DND-41 (cell line): ENCODE measurements at regions not wholly inside any gene's neighbourhood (a gene's known extent, or its start where the extent isn't known, plus 50 kb on each side); places are given as distances from the start of the nearest gene placed in this dataset.

Experiments used
- ATAC-seq: fragments of 200-7000 bp; cut with Tn5 transposase; 3 replicates; pipeline ENCODE4 v1.9.1; 2021; ENCODE audit warnings: low read depth; ENCODE audit not compliant: insufficient read depth
- DNase-seq: peaks from one replicate; pipeline ENCODE4 v3.0.0-alpha.2; 2020
- H2AFZ ChIP-seq: 2 replicates; pipeline ENCODE4 v1.6.0; 2012; ENCODE audit warnings: low read depth, low read length
- H3K27ac ChIP-seq: 2 replicates; pipeline ENCODE4 v1.5.1; 2012; ENCODE audit warnings: low read length, inconsistent platforms
- H3K27me3 ChIP-seq: fragments of 200-600 bp; sonication (generic); 2 replicates; pipeline ENCODE4 v1.6.0; 2012; ENCODE audit warnings: low read length, mild to moderate bottlenecking, inconsistent platforms; ENCODE audit not compliant: insufficient read depth, poor library complexity
- H3K36me3 ChIP-seq: 2 replicates; pipeline ENCODE4 v1.5.1; 2012; ENCODE audit warnings: low read length, inconsistent platforms; ENCODE audit not compliant: insufficient read depth
- H3K4me1 ChIP-seq: 2 replicates; pipeline ENCODE4 v1.5.1; 2012; ENCODE audit warnings: mild to moderate bottlenecking, low read length; ENCODE audit not compliant: insufficient read depth
- H3K4me2 ChIP-seq: 2 replicates; pipeline ENCODE4 v1.6.0; 2012; ENCODE audit warnings: mild to moderate bottlenecking, moderate library complexity, low read length, inconsistent platforms; ENCODE audit not compliant: insufficient read depth
- H3K4me3 ChIP-seq, 2 experiments: fragments of 200-600 bp in 1 of 2; shearing (Covaris generic) in 1 of 2; 2 replicates each; pipeline ENCODE4 v1.5.1; 2012 to 2016; ENCODE audit warnings: inconsistent platforms in 2 of 2, low read length in 2 of 2, mild to moderate bottlenecking in 2 of 2, low read depth in 1 of 2, moderate library complexity in 1 of 2
- H3K79me2 ChIP-seq: 2 replicates; pipeline ENCODE4 v1.6.0; 2012; ENCODE audit warnings: low read length, inconsistent platforms; ENCODE audit not compliant: insufficient read depth
- H3K9ac ChIP-seq: 2 replicates; pipeline ENCODE4 v1.6.0; 2012; ENCODE audit warnings: low read depth, mild to moderate bottlenecking, inconsistent platforms, low read length, moderate library complexity
- H3K9me3 ChIP-seq: 2 replicates; pipeline ENCODE4 v1.5.1; 2012; ENCODE audit warnings: low read length, moderate library complexity, mild to moderate bottlenecking, inconsistent platforms; ENCODE audit not compliant: insufficient read depth, severe bottlenecking
- H4K20me1 ChIP-seq: 2 replicates; pipeline ENCODE4 v1.6.0; 2012; ENCODE audit warnings: low read length; ENCODE audit not compliant: insufficient read depth
- EZH2 ChIP-seq: IDR thresholded peaks from 3 replicates; pipeline ENCODE4 v1.6.1; 2012; ENCODE audit warnings: borderline replicate concordance, low read depth, mild to moderate bottlenecking, moderate library complexity, low read length, inconsistent platforms; ENCODE audit not compliant: severe bottlenecking
- TF ChIP-seq, protein P1 (sequence below): IDR thresholded peaks from 2 replicates; pipeline ENCODE4 v1.5.1; 2012; ENCODE audit warnings: borderline replicate concordance, low read length, moderate library complexity, mild to moderate bottlenecking; ENCODE audit not compliant: poor library complexity, severe bottlenecking; ENCODE audit errors: extremely low read depth

DNA sequence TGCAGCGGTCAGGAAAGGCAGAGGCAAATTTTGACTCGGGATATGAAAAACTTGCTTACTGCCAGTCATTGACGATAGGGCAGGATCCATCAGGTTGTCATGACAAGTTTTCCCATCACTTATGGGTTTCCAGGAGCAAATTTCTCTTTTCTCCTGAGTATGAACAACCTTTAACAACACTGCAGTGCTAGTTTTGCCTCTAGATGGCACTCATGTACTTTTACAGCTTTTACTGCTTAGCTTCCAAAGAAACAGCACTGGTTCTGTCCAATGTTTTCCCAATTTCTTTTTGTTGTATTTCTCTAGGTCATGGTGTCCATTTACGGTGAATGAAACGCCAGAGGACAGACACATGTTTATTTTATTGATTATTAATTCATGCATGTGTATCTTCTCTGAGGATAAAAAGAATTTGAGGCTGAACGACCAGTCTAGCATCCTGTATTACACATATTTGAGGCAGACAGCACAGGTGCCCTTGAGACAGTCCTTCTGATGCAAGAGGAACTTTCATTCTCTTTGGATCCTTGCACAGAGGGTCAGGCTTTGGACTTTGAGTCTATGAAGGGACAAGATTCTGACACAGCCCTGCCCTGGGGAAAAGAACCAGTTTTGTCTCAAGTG is 112.3 kb upstream of the TRABD2B start:
- no peak overlapping the region for H3K4me2 ChIP-seq
- H3K79me2 ChIP-seq, result no peaks in the 10 kb centered on the region
- H3K9ac ChIP-seq, result no peak overlapping the region
- H3K36me3 ChIP-seq, result no peaks in the 10 kb centered on the region
- DNase-seq, result peak; percentile 10
- H3K27me3 ChIP-seq, result no peaks in the 10 kb centered on the region
- H3K9me3 ChIP-seq, result no peaks in the 10 kb centered on the region
- no peaks in the 10 kb centered on the region for H3K4me1 ChIP-seq
- ATAC-seq, result no peak; the same call in 2 of the 3 replicates
- TF ChIP-seq EZH2, result no peak
- TF ChIP-seq, protein P1, sequence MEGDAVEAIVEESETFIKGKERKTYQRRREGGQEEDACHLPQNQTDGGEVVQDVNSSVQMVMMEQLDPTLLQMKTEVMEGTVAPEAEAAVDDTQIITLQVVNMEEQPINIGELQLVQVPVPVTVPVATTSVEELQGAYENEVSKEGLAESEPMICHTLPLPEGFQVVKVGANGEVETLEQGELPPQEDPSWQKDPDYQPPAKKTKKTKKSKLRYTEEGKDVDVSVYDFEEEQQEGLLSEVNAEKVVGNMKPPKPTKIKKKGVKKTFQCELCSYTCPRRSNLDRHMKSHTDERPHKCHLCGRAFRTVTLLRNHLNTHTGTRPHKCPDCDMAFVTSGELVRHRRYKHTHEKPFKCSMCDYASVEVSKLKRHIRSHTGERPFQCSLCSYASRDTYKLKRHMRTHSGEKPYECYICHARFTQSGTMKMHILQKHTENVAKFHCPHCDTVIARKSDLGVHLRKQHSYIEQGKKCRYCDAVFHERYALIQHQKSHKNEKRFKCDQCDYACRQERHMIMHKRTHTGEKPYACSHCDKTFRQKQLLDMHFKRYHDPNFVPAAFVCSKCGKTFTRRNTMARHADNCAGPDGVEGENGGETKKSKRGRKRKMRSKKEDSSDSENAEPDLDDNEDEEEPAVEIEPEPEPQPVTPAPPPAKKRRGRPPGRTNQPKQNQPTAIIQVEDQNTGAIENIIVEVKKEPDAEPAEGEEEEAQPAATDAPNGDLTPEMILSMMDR, result peak; percentile 85
- no peak overlapping the region for H2AFZ ChIP-seq
- H3K4me3 ChIP-seq, result no peak overlapping the region
- H3K27ac ChIP-seq, result no peak overlapping the region
- no peaks in the 10 kb centered on the region for H4K20me1 ChIP-seq

DNA sequence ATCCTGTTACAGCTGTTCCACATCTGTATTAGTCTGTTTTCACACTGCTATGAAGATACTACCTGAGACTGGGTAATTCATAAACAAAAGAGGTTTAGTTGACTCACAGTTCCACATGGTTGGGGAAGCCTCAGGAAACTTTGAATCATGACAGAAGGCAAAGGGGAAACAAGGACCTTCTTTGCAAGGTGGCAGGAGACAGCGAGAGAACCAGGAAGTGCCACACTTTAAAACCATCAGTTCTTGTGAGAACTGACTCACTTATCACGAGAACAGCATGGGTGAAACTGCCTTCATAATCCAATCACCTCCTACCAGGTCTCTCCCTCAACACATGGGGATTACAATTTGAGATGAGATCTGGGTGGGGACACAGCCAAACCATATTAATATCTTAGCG is 110.3 kb upstream of the TRABD2B start:
- no peak overlapping the region for H3K4me3 ChIP-seq
- ATAC-seq (no peak), DNase-seq (no peak)
- no peak overlapping the region for H3K27ac ChIP-seq
- H3K9me3 ChIP-seq, result no peaks in the 10 kb centered on the region
- no peak for TF ChIP-seq EZH2
- TF ChIP-seq, protein P1, result no peak
- H3K27me3 ChIP-seq, result no peaks in the 10 kb centered on the region
- no peaks in the 10 kb centered on the region for H4K20me1 ChIP-seq
- no peaks in the 10 kb centered on the region for H3K36me3 ChIP-seq
- H3K79me2 ChIP-seq, result no peaks in the 10 kb centered on the region
- H3K4me2 ChIP-seq, result no peak overlapping the region
- no peak overlapping the region for H2AFZ ChIP-seq
- no peak overlapping the region for H3K9ac ChIP-seq
- H3K4me1 ChIP-seq, result no peaks in the 10 kb centered on the region

DNA sequence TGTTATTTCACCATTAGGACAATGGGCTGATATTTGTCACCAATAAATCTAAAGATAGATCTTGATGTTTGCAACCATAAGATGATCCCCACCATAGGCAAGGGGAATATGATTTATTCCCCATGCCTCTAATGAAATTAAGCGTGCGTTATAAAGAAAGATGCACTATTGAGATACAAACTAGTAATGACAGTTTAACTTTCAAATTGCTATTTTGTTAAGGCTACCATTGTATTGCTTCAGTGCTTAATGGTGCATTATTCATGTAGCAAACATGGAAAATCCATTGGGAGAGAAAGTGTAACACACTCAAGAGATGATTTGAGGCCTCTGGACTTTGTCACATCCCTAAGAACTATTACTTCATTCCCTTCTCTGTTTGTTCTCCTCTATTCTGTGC is 108.9 kb upstream of the TRABD2B start:
- Histone ChIP-seq H3K36me3 (no peaks in the 10 kb centered on the region), H3K9me3 (no peaks in the 10 kb centered on the region), H3K4me2 (no peak overlapping the region), H3K4me3 (no peak overlapping the region), H3K9ac (no peak overlapping the region), H3K4me1 (no peaks in the 10 kb centered on the region), H3K27ac (no peak overlapping the region), H2AFZ (no peak overlapping the region), H3K79me2 (no peaks in the 10 kb centered on the region), H4K20me1 (no peaks in the 10 kb centered on the region), H3K27me3 (no peaks in the 10 kb centered on the region)
- ATAC-seq, result no peak
- TF ChIP-seq, protein P1, result no peak
- no peak for TF ChIP-seq EZH2
- no peak for DNase-seq

DNA sequence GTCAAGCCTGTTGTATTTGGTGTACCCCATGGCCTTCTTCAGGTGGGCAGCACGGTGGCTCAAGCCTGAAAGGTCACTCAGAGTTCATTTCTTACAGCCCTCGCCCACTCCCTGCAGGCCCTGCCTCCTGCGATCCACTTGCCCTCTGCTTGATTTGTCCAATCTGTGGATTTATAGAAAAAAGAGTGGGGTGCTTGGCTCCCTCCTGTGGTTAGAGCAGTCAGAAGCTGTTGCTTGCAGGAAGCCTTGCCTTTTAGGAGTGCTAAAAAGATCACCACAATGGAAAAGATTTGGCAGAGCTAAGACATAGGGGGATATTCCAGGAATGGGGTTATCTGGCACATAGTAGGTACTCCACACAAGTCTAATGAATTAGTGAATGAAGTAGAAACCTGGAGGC is 108.0 kb upstream of the TRABD2B start:
- no peaks in the 10 kb centered on the region for H3K79me2 ChIP-seq
- H3K4me2 ChIP-seq, result no peak overlapping the region
- no peaks in the 10 kb centered on the region for H4K20me1 ChIP-seq
- no peaks in the 10 kb centered on the region for H3K36me3 ChIP-seq
- H3K4me1 ChIP-seq, result no peaks in the 10 kb centered on the region
- DNase-seq, result no peak
- TF ChIP-seq, protein P1, result no peak
- no peak for ATAC-seq
- H3K9ac ChIP-seq, result no peak overlapping the region
- H2AFZ ChIP-seq, result no peak overlapping the region
- H3K9me3 ChIP-seq, result no peaks in the 10 kb centered on the region
- no peak overlapping the region for H3K27ac ChIP-seq
- H3K27me3 ChIP-seq, result no peaks in the 10 kb centered on the region
- H3K4me3 ChIP-seq, result no peak overlapping the region
